IPS DF 6.9 (cell line): ENCODE measurements at regions not wholly inside any gene's neighbourhood (a gene's known extent, or its start where the extent isn't known, plus 50 kb on each side); places are given as distances from the start of the nearest gene placed in this dataset.

ENCODE experiments used
- DNase-seq: peaks from one replicate; pipeline ENCODE4 v3.0.0-alpha.2; 2013; ENCODE audit warnings: low read depth, low spot score
- H3K27ac ChIP-seq: one replicate; pipeline ENCODE4 v1.5.1; 2013; ENCODE audit warnings: low read length, control low read depth
- H3K27me3 ChIP-seq: 2 replicates; pipeline ENCODE4 v1.6.1; 2013; ENCODE audit warnings: mild to moderate bottlenecking, low read length; ENCODE audit not compliant: control insufficient read depth, insufficient read depth
- H3K36me3 ChIP-seq: 2 replicates; pipeline ENCODE4 v1.6.1; 2013; ENCODE audit warnings: low read length; ENCODE audit not compliant: control insufficient read depth, insufficient read depth
- H3K4me1 ChIP-seq: 2 replicates; pipeline ENCODE4 v1.6.1; 2013; ENCODE audit warnings: low read length; ENCODE audit not compliant: control insufficient read depth, insufficient read depth
- H3K4me3 ChIP-seq: 2 replicates; pipeline ENCODE4 v1.5.1; 2013; ENCODE audit warnings: mild to moderate bottlenecking, low read length
- H3K9me3 ChIP-seq: 2 replicates; pipeline ENCODE4 v1.6.1; 2013; ENCODE audit warnings: low read length, inconsistent platforms; ENCODE audit not compliant: control insufficient read depth, insufficient read depth
- WGBS: extraction: QIAGEN DNeasy Blood & Tissue Kit; methylation state at CpG from one replicate; pipeline ENCODE4 v1.1.7; 2013; ENCODE audit warnings: mixed read lengths, missing lambda C conversion rate; ENCODE audit not compliant: insufficient read length, insufficient coverage; 5-methylcytosine and 5-hydroxymethylcytosine counted together

DNA sequence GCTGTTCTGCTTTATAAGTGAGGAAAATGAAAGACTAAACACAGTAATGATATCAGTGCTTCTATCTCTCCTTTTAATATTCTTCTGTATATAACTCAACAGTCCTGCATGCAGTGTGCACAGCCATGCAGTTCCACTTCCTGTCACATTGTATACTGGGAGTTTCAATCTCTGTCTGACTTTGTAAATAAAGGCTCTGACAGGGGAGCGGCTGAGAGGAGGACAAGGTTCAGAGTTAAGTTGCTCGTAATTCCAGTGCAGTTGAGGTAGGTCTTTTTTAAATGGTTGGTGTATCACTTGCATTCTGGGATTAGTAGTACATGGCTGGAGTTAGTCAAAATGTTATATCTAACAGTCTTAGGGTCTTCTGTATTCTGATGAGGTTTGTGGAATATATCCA, 264.5 kb downstream of the OLFM3 start:
- no CpG with 5 or more reads among the region's 2 CpGs for WGBS
- H3K36me3 ChIP-seq: no peaks in the 10 kb centered on the region
- H3K4me3 ChIP-seq: no peak overlapping the region
- H3K27ac ChIP-seq: no peak overlapping the region
- H3K27me3 ChIP-seq: no peaks in the 10 kb centered on the region
- no peak for DNase-seq
- H3K9me3 ChIP-seq: no peaks in the 10 kb centered on the region
- H3K4me1 ChIP-seq: no peaks in the 10 kb centered on the region

DNA sequence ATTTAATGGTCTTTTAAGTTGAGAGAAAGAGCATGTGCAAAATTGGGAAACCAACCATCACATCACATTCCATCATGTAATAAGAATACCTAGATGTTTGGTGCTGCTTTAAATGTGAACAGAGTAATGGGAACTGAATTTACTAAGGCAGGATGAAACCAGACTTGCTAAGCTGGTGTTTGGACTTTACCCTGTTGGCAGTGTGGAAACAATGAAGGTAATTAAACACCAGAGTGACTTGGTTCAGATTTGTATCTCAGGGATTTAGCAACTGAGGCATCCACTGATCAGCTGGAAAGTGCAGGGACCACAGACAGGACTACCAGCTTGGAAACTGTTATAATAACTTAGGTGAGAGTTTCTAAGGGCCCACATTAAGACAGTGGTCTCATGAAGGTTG, 263.4 kb downstream of the OLFM3 start:
- DNase-seq: no peak
- Histone ChIP-seq H3K4me3 (no peak overlapping the region), H3K9me3 (no peaks in the 10 kb centered on the region), H3K36me3 (no peaks in the 10 kb centered on the region), H3K27me3 (no peaks in the 10 kb centered on the region), H3K4me1 (no peaks in the 10 kb centered on the region), H3K27ac (no peak overlapping the region)

- DNase-seq: no peak
These were observed 258.3 kb downstream of the OLFM3 start for GRCh38 chr1:101738475-101738874.

GRCh38 chr1:101739146-101739545, 257.6 kb downstream of the OLFM3 start:
- Histone ChIP-seq H3K4me1 (no peaks in the 10 kb centered on the region), H3K4me3 (no peak overlapping the region)
- WGBS: no CpG with 5 or more reads among the region's 6 CpGs

More at GRCh38 chr1:101738475-101738874, 258.3 kb downstream of the OLFM3 start:
- no peaks in the 10 kb centered on the region for H3K9me3 ChIP-seq
- WGBS: 100% methylated on average over 1 of the region's 1 CpG
- no peaks in the 10 kb centered on the region for H3K27me3 ChIP-seq
- no peaks in the 10 kb centered on the region for H3K4me1 ChIP-seq
- H3K4me3 ChIP-seq: no peak overlapping the region
- H3K36me3 ChIP-seq: no peaks in the 10 kb centered on the region
- no peak overlapping the region for H3K27ac ChIP-seq

DNA sequence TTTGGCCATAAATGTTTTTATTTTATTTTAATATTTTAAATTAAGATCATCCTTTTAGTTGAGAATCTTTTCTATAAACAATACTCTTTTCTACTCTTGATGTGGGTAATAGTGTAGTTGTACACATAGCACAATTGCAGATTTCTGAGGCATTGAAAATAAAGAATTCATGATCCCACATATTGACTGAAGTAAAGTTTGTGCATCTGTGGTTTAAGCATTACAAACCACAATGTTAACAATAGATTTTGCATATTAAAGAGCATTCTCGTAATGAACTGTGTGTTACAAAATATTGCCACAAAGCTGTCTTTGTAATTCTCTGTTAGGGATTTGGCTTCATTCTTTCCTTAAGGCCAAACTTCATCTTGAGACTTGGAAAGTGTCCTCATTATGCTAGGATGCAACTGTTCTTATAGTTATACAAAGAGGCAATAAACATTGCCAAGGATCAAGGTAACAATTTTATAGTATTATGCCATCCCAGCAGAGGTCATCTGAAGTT, 256.8 kb downstream of the OLFM3 start:
- no peaks in the 10 kb centered on the region for H3K9me3 ChIP-seq
- DNase-seq: no peak
- no peaks in the 10 kb centered on the region for H3K27me3 ChIP-seq
- no peak overlapping the region for H3K27ac ChIP-seq
- no peak overlapping the region for H3K4me3 ChIP-seq
- no peaks in the 10 kb centered on the region for H3K36me3 ChIP-seq
- WGBS: no CpG with 5 or more reads among the region's 1 CpG
- no peaks in the 10 kb centered on the region for H3K4me1 ChIP-seq

More at GRCh38 chr1:101739146-101739545, 257.6 kb downstream of the OLFM3 start:
- DNase-seq: no peak
- Histone ChIP-seq H3K27me3 (no peaks in the 10 kb centered on the region), H3K27ac (no peak overlapping the region), H3K36me3 (no peaks in the 10 kb centered on the region), H3K9me3 (no peaks in the 10 kb centered on the region)

- WGBS: no CpG with 5 or more reads among the region's 5 CpGs
- H3K27me3 ChIP-seq: no peaks in the 10 kb centered on the region
- no peak overlapping the region for H3K27ac ChIP-seq
- H3K9me3 ChIP-seq: no peaks in the 10 kb centered on the region
- no peaks in the 10 kb centered on the region for H3K4me1 ChIP-seq
- H3K36me3 ChIP-seq: no peaks in the 10 kb centered on the region
- no peak for DNase-seq
- no peak overlapping the region for H3K4me3 ChIP-seq
These were observed 254.8 kb downstream of the OLFM3 start for GRCh38 chr1:101741910-101742309.

- no CpG with 5 or more reads among the region's 1 CpG for WGBS
- H3K36me3 ChIP-seq: no peaks in the 10 kb centered on the region
These were observed 254.2 kb downstream of the OLFM3 start for GRCh38 chr1:101742509-101742908.

GRCh38 chr1:101745551-101746270, 251.0 kb downstream of the OLFM3 start:
- Histone ChIP-seq H3K4me3 (no peak overlapping the region), H3K36me3 (no peaks in the 10 kb centered on the region), H3K4me1 (no peaks in the 10 kb centered on the region), H3K27me3 (no peaks in the 10 kb centered on the region), H3K27ac (no peak overlapping the region), H3K9me3 (no peaks in the 10 kb centered on the region)
- 100% methylated on average over 1 of the region's 2 CpGs for WGBS
- no peak for DNase-seq

More at GRCh38 chr1:101742509-101742908, 254.2 kb downstream of the OLFM3 start:
- H3K27me3 ChIP-seq: no peaks in the 10 kb centered on the region
- no peak overlapping the region for H3K4me3 ChIP-seq
- H3K4me1 ChIP-seq: no peaks in the 10 kb centered on the region
- DNase-seq: no peak
- no peaks in the 10 kb centered on the region for H3K9me3 ChIP-seq
- H3K27ac ChIP-seq: no peak overlapping the region

GRCh38 chr1:101748077-101748476, 248.6 kb downstream of the OLFM3 start:
- Histone ChIP-seq H3K4me3 (no peak overlapping the region), H3K27ac (no peak overlapping the region), H3K27me3 (no peaks in the 10 kb centered on the region), H3K9me3 (no peaks in the 10 kb centered on the region), H3K36me3 (no peaks in the 10 kb centered on the region), H3K4me1 (no peaks in the 10 kb centered on the region)
- DNase-seq: no peak
- no CpG with 5 or more reads among the region's 2 CpGs for WGBS
